GM21717 (cell line): ENCODE measurements at regions not wholly inside any gene's neighbourhood (a gene's known extent, or its start where the extent isn't known, plus 50 kb on each side); places are given as distances from the start of the nearest gene placed in this dataset.
"Not testable (repeated sequence)": the region's sequence is repeated elsewhere in the genome, so short reads cannot be mapped to it uniquely, and the experiment has no call there.

Experiments
- ATAC-seq: cut with Tn5 transposase; IDR thresholded peaks from one replicate; pipeline ENCODE4 v1.9.1; 2021; ENCODE audit warnings: mild to moderate bottlenecking, moderate library complexity; ENCODE audit not compliant: unreplicated experiment

DNA sequence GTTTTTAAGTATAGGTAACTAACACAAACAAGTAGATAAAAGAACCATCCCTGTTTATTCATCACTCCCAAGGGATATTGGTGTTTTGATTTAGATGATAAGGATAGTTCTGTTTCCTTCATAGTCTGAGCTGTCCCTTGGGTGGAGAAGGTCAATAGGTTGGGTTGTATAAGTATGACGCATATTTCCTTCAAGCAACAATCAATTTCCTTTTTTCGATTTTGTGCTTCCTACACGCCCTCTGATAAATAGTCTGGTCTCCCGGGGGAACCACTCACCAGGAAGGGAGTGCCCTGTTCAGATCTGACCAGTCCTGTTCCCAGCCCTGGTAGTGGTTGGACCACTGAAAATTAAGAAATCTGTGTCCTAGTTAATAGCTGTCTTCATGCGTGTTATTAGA, 378.8 kb upstream of the FAR2 start:
- ATAC-seq: no peak

DNA sequence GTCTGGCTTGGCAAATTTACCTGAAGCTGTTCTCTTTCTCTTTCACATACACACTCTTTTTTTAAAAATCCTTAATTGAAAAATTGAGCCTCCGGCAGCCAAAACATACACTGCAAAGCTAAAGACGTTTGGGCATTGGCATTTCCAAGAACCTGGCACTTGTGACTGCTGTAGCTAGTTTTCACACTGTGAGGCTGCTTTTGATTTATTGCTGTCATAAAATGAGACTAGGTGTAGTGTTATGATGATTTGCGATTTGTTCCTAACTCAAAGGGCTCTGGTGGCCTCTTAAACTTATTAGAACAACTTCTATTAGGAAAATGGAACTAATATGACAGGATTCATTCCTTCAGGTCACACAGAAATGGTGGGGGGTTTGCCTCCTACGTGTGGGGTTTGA, 377.1 kb upstream of the FAR2 start:
- no peak for ATAC-seq

DNA sequence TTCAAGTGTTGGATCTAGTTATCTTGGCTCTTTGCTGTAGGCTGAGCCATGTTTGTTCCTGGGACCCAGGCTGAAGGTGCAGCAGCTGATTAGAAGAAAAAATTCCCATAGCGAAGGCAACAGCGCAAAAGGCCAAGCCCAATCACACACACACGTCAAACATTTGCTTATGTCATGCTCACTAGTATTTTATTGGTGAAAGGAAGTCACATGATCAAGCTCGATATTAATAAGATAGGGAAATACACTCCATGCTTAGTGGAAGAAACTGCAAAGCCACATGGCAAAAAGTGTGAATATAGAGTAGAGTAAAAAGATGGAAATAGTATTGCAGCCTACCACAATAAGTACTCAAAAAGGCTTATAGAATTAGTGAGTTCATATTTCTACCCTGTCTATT, 373.5 kb upstream of the FAR2 start:
- ATAC-seq: no peak

DNA sequence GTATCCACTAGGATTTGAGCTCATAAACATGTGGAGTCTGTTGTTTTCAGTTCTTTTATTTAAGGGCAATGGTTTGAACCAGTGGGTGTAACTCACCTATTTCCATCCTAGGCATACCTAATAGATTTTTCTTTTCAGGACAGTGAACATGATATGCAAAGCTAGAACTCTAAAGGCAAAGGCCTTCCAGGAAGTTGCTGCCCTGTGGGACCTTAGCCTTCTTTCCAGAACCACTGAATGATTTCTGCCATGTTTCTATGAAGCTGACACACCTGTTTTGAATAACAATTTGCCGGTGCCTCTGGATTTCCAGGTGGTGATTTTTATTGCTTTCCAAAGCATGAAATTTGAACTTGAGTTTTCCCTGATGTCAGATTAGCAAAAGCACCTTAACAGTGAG, 372.9 kb upstream of the FAR2 start:
- no peak for ATAC-seq

DNA sequence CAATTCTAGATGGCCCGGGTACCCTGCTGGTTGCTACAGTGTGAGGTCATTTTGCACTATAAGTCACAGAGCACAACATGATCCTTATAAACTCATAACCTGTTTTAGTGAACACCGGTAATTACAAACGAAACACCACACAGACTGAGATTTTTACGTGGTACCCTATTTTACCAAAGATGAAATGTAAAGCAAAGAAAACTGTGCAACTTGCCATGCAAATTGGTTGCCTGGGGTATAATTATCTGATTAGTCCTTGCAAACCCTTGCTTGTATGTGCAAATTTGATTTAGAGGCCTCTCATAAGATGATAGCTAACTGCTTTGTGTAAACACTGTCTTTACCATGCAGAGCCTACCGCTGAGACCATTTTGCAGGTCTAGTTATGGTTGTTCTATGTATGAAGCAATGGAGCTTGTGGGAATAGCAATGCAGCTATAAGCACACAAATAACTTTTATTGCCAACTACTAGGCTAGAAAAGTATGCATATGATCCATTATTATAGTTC, 372.1 kb upstream of the FAR2 start:
- ATAC-seq: no peak

DNA sequence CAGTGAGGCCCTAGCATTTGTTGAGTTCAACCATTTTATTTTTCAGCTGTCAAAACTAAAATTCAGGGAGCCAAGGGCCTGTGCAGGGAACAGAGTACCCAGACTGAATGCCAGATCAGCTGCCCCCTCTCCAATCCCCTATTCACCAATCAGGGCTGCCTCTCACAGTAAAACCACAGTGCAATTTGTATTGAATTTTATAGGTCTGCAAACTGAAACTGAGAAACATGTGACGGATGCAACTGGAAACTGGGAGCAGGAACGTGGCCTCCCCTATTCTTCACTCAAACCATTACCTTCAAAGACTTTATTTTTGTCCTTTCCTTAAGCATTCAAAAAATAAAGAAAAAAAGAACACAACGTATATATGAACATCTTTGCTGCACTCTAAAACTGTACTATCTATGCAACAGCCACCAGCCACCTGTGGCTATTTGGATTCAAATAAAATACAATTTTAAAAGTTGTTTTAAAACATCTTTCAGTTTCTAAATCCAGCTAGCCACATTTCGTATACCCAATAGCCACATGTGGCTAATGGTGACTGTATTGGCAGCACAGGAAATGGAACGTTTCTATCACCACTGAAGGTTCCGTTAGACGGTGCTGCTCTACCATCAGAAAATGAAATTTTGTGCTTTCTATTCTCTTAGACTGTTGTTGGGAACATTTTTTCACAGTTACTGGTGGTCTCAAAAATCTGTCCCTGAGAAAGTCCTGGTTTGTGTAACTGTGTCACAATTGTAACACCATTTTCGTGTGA, 371.3 kb upstream of the FAR2 start:
- ATAC-seq: no peak

DNA sequence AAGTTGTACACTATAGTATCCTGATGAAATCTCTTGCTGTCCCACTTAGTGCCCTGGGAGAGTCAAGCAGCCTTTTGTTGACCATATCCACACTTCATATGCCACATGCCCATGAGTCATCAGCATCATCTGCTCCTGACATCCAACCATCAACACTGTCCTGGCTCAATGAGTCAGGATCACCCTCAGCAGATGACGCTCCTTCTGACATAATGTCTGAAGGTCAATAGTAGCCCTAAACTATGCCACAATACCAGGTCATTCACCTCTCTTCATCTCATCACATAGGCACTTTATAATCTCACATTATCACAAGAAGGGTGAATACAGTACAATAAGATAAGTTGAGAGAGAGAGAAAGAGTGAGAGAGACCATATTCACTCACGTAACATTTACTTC, 369.0 kb upstream of the FAR2 start:
- ATAC-seq: no peak

DNA sequence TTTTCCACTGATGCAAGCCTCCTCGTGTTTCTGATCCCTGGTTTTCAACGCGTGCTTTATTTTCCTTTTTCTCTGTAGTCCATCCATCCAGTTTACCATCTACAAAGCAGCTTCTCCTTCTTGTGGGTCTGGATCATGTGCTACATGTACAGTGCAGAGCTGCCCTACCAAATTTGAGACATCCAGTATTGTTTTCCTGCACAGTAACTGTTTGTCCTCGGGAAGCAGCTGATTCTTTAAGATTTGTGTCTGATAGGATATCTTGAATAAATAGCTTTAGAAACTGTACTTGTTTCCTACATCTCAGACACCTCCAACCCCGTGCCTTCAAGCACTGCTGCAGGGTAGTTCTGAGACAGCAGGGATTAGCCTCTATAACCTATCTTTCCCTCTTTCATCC, 368.1 kb upstream of the FAR2 start:
- no peak for ATAC-seq

DNA sequence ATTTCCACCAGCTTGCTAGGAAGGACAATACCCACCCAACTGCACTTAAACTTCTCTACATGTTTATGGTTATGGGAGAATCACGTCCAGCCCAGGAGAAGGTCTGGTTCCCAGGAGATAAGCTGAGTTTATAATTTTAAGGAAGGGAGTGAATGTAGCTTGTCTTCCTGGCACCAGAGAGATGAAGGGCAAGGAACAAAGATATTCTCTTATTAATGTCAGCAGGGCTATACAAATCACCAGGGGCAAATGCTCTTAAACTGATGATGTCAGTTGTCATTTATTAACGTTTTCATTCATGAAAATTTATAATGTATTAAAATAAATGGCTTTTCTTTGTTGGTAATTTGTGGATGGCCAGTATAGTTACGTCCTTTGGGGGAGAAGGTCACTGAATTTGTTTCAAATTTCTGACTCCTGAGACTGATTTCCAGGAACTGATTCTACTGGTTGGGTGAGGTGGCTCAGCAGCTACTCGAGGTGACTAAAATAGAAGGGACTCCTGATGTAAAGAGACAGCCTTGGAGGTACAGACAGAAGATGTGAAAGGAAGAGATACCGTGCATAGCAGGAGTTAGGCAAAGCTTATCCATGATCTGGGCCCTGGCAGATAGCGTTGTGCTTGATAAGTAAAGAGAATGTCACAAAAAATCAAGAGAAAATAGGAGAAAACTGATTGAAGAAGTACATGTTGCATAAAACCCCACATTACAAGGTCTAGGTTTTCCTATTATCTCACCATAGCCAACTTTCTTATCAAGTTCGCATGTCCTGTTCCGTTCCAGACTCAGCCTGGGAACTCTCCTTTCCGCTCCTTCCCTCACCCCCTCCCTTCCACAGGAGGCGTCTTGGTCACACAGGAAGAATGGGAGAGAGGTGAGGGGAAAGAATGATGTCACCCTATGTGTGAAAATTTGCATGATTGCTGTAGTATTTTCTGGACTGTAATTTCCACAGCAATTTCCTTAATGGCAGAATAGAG, 367.1 kb upstream of the FAR2 start:
- ATAC-seq: no peak

DNA sequence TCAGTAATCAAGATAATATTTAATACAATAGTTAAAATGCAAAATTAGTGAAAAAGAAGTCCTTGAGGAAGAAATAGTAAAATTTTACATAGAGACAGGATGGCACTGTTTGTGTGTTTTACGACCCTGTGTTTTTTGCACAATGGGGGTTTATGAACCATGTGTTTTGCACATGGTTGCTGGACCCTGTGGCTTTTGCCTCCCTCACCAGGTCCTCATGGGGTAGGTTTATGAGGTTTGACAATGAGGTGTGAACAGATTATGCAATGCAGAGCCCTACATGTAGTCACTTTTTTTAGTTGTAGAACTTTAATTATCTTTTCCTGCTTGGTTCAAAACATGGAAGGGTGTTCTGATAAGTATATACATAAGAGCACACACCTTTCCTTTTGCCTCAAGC, 366.3 kb upstream of the FAR2 start:
- ATAC-seq: no peak

DNA sequence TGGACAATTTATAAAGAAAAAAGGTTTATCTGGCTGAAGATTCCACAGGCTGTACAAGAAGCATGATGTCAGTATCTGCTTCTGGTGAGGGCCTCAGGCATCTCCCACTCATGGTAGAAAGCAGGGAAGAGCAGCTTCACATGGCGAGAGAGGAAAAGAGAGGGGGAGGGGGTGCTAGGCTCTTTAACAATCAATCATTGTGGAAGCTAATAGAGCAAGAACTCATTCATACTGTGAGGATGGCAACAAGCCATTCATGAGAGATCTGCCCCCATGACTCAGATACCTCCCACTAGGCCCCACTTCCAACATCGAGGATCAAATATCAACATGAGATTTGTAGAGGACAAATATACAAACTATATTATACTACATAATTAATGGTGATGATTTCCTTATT, 361.9 kb upstream of the FAR2 start:
- ATAC-seq: no peak

DNA sequence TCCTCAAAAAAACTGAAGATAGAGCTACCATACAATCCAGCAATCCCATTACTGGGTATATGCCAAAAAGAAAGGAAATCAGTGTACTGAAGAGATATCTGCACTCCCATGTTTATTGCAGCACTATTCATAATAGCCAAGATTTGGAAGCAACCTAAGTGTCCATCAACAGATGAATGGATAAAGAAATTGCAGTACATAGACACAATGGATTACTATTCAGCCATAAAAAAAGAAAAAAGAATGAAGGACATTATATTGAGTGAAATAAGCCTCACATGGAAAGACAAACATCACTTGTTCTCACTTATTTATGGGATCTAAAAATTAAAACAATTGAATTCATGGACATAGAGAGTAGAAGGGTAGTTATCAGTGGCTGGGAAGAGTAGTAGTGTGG, 360.8 kb upstream of the FAR2 start:
- ATAC-seq: not testable (repeated sequence)

DNA sequence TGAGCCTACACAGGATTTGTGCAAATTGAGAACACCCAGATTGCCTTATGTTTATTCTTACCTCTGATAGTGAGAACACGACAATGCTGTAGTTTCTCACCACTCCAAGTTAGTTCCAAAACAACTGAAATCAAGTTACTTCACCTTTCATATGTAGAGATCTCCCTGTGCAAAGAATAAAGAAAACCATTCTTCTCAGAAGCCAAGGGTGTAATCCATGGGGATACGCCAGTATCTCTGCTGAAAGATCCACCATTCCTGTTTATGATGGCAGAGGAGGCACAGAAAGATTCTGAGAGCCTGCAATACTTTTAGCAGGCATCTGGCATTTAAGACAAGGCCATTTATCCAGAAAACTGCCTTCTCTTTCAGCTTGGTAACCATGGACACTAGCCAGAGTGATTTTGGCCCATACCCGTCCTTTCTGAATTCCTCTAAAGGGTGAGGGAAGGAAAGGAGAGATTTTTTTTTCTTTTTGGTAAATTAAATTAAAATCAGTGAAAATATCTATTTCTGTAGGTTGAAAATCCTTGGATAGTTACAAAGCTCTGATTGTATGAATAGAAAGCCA, 355.4 kb upstream of the FAR2 start:
- no peak for ATAC-seq

DNA sequence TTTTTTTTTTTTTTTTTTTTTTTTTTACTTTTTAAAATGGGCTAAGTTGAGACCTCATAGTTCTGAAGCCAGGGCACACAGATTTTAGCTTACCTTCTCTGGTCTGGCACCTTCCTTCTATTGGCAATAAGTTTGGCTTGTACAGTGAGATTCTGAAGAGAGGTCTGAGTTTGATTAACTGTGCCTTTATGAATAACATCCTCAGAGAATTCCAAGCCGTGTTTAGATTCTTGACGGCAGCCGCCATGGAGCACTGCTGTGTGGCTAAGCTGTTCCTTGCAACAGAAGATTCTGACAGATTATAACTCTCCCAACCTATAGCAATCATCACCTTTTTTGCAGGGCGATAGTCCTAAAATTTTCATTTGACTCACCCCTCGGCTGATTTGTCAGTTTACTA, 354.9 kb upstream of the FAR2 start:
- ATAC-seq: no peak

DNA sequence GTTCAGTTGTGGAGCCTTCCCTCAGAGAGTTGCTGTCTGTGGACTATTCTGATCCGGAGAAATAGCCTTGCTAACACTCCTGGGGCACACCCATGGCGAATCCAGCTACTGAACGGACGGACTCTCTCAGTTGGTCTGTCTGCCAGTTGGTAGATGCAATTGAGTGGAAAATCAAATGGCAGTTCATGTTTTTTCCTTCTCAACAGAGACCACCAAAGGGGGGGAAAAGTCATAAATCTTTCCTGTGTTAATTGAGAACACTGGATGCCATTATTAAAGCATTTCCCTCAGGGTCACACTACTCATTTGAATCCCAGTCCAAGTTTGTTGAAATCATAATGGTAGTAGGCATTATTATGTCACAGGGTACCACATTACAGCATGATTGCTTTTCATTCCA, 354.3 kb upstream of the FAR2 start:
- no peak for ATAC-seq

DNA sequence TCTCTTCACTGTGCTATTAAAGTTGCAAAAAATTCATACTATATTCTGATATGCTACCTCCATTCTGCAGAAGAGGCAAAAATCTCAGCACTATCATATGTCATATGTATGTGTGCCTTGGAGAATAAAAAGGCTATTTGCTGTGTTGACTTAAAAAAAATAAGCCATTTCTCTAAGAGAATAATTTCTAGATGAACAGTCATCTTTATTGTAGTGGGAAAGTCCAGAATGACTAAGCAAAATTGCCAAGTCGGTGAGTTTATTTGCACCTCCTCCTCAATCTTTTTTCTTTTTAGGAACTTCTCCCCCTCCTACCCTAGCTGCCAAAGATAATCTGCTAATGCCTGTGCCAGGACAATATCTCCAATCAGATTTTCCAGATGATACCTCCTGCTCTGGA, 353.8 kb upstream of the FAR2 start:
- ATAC-seq: no peak

DNA sequence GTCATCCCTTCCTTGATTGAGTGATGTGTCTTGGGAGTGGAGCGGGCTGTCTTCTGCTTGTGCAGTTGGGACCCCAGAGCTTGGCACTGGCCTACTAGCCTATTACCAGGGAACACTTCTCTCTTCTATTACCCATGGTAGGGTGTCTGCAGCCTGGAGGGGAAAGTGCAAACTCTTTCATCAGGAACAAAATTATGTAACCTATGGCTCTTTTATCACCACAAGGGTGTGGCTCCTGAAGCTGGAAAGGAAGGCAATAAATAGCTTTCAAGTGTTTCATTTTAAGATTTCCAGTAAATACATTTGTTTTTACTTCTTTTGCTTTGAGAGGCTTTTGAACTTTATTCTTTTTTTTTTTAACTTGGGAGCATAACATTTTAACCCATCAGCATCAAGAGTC, 349.7 kb upstream of the FAR2 start:
- no peak for ATAC-seq

DNA sequence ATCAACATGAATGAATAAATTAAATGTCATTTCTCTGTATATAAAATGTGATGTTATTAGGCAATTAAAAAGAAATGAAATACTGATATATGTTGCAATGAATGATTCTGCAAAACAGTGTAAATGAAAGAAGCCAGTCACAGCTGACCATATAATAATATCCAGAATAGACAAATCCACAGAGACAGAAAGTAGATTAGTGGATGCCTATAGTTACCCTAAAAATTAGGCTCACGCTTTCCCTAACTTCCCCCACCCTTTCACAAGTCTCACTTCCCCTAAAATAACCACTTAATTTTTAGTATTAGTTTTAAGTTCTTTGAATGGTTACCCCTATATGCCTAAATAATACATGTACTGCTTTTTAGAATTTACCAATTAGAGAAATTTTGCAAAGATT, 348.9 kb upstream of the FAR2 start:
- ATAC-seq: peak; percentile 81

DNA sequence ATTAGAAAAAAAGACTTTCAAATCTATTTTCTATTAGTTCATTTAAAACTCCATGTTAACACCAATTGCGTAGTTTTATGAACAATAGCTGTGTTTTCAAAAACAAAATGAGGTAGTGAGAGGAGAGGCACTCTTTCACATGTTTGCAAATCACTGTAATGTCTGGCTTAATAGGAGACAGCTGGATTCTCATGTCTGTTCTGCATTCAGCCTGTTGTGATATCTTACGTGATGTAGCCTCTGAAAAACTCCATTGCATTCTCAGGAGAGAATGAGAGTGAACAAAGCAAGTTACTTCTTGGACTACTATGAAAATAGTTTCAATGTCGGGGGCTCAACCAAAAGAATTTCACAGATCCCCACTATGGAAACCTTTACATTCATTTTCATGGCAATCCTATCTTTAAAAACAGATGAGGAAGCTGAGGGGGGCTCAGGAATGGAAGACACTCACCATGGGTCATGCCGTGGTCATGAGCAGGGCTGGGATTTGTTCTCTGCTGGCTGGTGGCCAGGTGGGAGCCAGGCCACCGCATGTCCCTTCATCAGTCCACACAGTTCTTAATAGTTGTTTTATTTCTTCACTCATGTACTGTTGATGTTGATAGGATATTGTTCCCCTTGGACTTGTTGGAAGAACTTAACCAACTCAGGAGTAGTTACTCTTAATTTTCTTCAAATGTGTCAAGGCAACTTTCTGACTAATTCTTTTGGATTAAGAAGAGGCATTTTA, 346.2 kb upstream of the FAR2 start:
- ATAC-seq: no peak

DNA sequence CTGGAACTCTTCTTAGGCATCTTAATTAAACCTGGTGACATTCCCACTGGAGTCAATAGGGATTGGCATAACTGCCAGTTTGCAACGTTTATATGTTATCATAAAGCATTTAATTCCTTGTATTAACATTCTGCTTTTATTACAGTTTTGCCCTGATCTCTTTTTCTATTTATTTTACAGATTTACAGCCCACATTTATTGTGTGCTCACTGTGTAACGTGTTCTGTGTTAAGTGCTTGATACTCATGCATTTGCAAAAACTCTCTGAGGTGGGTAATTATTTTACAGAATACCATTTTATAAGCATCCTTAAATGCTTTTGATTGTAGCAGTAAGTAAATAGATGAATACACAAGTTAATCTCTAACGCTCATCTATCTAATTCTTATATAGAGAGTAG, 341.5 kb upstream of the FAR2 start:
- ATAC-seq: no peak

DNA sequence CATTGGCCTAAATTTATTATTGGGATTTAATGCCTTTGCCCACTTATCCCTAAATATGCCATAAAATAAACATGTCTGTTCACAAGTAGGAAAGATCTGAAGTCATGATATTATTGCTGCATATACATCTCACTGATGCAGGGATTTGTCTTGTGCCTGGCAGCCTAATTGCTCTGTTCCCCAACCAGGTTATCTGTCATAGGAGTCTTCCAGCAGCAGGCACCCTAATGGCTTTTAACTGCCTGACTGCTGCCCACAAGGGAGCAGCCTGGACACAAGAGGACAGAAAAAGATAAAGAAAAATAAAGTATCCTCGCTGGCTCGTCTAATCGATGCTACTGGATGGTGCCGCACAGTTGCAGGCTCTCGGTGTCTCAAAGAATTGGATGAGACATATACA, 337.6 kb upstream of the FAR2 start:
- ATAC-seq: no peak
